HG03280 (cell line): ENCODE measurements at regions not wholly inside any gene's neighbourhood (a gene's known extent, or its start where the extent isn't known, plus 50 kb on each side); places are given as distances from the start of the nearest gene placed in this dataset.
"Not testable (repeated sequence)": the region's sequence is repeated elsewhere in the genome, so short reads cannot be mapped to it uniquely, and the experiment has no call there.

Source experiments
- ATAC-seq: cut with Tn5 transposase; IDR thresholded peaks from one replicate; pipeline ENCODE4 v1.9.1; 2021; ENCODE audit warnings: mild to moderate bottlenecking, moderate library complexity; ENCODE audit not compliant: unreplicated experiment

DNA sequence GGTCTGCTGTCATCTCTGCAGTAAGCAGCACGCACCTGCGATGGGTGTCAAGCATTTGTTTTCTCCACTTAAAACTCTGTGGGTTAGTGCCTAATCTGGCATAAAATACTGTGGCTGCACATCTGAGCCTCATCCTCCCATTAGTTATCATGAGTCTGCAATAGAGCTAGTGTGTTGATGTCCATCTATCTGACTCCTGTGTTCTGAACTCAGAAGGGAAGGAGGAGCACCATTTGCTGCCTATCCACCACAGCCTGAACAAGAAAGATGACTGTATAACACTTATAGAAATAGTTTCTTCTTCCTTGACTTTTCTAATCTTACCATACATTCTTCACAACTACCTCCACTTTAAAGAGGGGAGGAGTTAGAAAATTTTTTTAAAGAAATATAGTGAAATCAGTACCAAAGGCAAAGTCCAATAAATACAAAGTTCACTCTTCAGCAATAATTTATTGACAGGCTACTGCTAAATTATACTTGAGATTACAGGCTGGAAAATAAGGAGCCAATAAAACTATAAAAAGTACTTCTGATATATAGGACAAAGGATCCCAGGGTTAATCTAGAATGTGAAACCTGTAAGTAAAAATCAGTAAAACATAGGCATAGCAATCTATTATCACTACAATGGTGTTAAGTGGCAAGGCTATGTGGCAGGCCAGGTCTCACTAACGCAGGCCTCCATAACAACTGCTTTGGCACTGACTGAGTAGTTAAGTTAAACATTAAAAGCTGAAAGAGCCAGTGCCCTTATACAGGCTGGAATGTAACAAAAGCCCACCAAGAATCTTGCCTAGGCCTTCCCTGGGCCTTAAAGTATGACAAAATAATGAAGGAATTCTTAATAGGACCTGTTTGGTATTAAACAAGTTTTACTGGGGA lies 70.2 kb downstream of the LGALS9C start:
- ATAC-seq, result not testable (repeated sequence)

- not testable (repeated sequence) for ATAC-seq
Observed at GRCh38 chr17:18557086-18557485, 80.5 kb downstream of the LGALS9C start.

DNA sequence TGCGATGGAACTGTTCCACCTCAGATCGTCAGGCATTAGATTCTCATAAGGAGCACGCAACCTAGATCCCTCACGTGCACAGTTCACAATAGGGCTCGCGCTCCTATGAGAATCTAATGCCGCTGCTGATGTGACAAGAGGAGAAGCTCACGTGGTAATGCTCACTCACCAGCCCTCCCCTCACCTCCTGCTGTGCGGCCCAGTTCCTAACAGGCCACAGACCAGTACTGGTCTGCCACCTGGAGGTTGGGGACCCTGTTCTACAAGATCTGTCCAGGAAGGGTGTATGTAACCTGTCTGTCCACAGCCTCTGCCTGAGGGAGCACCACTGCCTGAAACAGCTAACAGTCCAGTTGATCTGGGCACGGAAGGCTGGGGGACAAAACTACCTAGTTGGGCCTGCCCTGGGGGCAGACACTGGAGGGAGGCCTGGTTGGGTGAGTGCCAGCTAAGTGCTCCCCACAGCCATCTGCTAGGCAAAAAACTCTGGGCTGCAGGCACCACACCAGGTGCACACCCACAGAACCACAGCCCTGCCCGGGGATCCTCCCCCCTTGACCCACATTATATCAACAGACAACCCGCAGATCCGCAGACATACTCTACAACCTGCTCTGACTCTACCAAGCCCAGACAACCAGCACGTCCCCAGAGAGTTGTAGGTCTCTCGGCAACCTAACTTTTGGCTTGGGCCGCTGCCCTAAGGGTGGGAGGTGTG lies 80.7 kb downstream of the TBC1D28 start:
- peak; percentile 53 for ATAC-seq

GRCh38 chr17:18564099-18564448 lies 80.1 kb downstream of the TBC1D28 start:
- ATAC-seq, result peak; percentile 39

DNA sequence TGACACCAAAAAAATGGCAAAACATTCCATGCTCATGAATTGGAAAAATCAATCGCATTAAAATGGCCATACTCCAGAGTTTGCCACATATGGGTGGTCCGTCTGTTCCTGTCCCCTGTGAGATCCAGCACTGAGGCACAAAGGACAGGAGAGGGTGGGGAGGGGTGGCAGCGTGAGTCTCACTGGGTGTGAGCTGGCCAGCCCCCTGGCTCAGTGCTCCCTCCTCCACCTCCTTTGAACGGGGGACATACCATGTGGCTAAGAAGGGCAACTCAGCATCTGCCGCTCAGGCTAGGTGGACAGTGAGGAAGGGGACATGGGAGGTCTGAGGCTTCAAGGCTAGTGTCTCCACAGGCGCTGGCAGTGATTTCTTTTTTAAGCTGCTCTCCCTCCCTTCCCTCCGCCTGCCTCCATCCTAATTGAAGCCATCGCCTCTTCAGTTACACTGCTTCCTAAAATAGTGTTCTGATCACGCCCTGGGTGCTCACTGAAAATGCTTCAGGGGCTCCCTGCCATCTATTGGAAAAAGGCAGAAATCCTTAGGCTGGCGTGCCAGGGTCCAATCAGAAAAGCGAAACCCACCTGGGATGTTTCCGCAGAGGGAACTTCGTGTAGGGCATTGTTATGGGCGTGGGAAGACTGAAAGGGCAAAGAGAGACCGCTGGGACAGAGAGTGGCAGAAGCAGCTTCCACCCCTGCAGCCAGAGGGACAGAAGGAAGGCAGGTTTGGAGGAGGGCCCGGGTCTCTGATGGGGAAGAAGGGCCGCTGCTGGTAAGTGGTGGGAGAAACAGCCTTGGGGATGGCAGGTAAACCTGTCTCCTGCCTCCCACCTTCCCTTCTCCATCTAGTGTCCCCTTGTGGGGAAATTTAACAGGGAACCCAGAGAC lies 75.8 kb downstream of the TBC1D28 start:
- not testable (repeated sequence) for ATAC-seq

GRCh38 chr17:18569489-18569913 lies 74.7 kb downstream of the TBC1D28 start:
- ATAC-seq, result not testable (repeated sequence)

DNA sequence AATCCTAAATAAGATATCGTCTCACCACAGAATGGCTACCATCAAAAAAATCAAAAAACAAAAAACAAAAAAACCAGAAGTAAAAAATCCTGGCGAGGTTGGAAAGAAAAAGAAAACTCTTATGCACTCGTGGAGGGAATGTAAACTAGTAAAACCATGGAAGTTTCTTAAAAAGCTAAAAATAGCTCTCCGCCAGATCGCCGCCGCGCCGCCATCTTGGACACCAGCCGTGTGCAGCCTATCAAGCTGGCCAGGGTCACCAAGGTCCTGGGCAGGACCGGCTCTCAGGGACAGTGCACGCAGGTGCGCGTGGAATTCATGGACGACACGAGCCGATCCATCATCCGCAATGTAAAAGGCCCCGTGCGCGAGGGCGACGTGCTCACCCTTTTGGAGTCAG lies 71.7 kb downstream of the TBC1D28 start:
- not testable (repeated sequence) for ATAC-seq

GRCh38 chr17:18574137-18574536 lies 70.1 kb downstream of the TBC1D28 start:
- ATAC-seq, result not testable (repeated sequence)
